ENCODE measurements at regions not wholly inside any gene's neighbourhood (a gene's known extent, or its start where the extent isn't known, plus 50 kb on each side); places are given as distances from the start of the nearest gene placed in this dataset.

- no peak for TF ChIP-seq CHD2 (IDR thresholded peaks at IDR 0.05; ENCODE audit: low read length, partially characterized antibody)
- TF ChIP-seq CTCF (IDR thresholded peaks at IDR 0.05) = no peak
- TF ChIP-seq TEAD4 (IDR thresholded peaks at IDR 0.05; ENCODE audit: borderline replicate concordance, insufficient read depth) = no peak
- TF ChIP-seq RFX5 (IDR thresholded peaks at IDR 0.05; ENCODE audit: low read length) = no peak
- no peak for TF ChIP-seq NFIC (IDR thresholded peaks at IDR 0.05; ENCODE audit: borderline replicate concordance)
- no peak for TF ChIP-seq POLR2AphosphoS5 (IDR thresholded peaks at IDR 0.05; ENCODE audit: low read depth, low read length)
- no peak for TF ChIP-seq SIN3A (IDR thresholded peaks at IDR 0.05; ENCODE audit: borderline replicate concordance, low read depth, low read length)
- TF ChIP-seq FOXM1 (IDR thresholded peaks at IDR 0.05; ENCODE audit: low read depth) = no peak
- no peak for TF ChIP-seq EP300 (IDR thresholded peaks at IDR 0.05; ENCODE audit: borderline replicate concordance in 1 of 2, low read depth in 1 of 2, low read length in 1 of 2)
- no peak for TF ChIP-seq RAD21 (IDR thresholded peaks at IDR 0.05; ENCODE audit: low read length)
- no peak for TF ChIP-seq MAX (IDR thresholded peaks at IDR 0.05; ENCODE audit: low read depth)
- no peak for TF ChIP-seq RCOR1 (IDR thresholded peaks at IDR 0.05; ENCODE audit: low read length)
Measured at GRCh38 chr5:57695179-57695578, 212.6 kb upstream of the ACTBL2 start.
